ENCODE measurements at regions not wholly inside any gene's neighbourhood (a gene's known extent, or its start where the extent isn't known, plus 50 kb on each side); places are given as distances from the start of the nearest gene placed in this dataset.
"Not testable (repeated sequence)": the region's sequence is repeated elsewhere in the genome, so short reads cannot be mapped to it uniquely, and the experiment has no call there.

- Histone ChIP-seq H3K36me3 (ENCODE audit: control insufficient read depth, insufficient read depth, low read length) (no peaks in the 10 kb centered on the region), H3K27me3 (ENCODE audit: control insufficient read depth, insufficient read depth, low read length) (no peaks in the 10 kb centered on the region), H3K4me3 (ENCODE audit: low read depth, low read length) (no peak overlapping the region)
- CTCF ChIA-PET = no interaction called here
- DNase-seq (ENCODE audit: low read depth) = no peak
- POLR2A ChIA-PET = no interaction called here
- TF ChIP-seq CTCF (IDR thresholded peaks at IDR 0.05; ENCODE audit: insufficient read depth, low read depth, low read length) = no peak
Measured at GRCh38 chr17:13883659-13884058, 185.6 kb upstream of the COX10 start.

DNA sequence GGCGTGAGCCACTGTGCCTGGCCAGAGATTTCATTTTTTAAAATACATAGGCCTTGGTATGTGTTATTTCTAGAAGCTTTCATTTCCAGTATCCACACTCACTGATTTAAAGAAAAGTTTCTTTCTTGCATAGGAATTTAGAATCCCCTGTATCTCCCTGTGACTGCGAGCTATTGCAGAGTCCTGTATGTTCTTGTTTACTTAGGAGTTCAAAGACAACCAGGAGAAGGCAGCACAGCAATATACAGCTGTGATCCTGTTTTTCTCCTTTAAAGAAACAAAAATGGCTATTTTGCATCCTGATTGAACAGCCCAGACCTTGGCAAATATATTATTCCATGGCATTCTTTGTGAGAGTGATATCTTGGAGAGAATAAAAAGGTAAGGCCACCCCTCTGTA is 185.0 kb upstream of the COX10 start:
- no peaks in the 10 kb centered on the region for H3K27me3 ChIP-seq (ENCODE audit: control insufficient read depth, insufficient read depth, low read length)
- no peak overlapping the region for H3K4me3 ChIP-seq (ENCODE audit: low read depth, low read length)
- TF ChIP-seq CTCF (IDR thresholded peaks at IDR 0.05; ENCODE audit: insufficient read depth, low read depth, low read length) = no peak
- ChIA-PET CTCF (no interaction called here), POLR2A (no interaction called here)
- H3K36me3 ChIP-seq (ENCODE audit: control insufficient read depth, insufficient read depth, low read length) = no peaks in the 10 kb centered on the region
- no peak for DNase-seq (ENCODE audit: low read depth)

GRCh38 chr17:13885550-13885949 is 183.8 kb upstream of the COX10 start:
- no peaks in the 10 kb centered on the region for H3K27me3 ChIP-seq (ENCODE audit: control insufficient read depth, insufficient read depth, low read length)
- DNase-seq (ENCODE audit: low read depth) = no peak
- TF ChIP-seq CTCF (IDR thresholded peaks at IDR 0.05; ENCODE audit: insufficient read depth, low read depth, low read length) = no peak
- H3K36me3 ChIP-seq (ENCODE audit: control insufficient read depth, insufficient read depth, low read length) = no peaks in the 10 kb centered on the region
- ChIA-PET POLR2A (no interaction called here), CTCF (no interaction called here)
- no peak overlapping the region for H3K4me3 ChIP-seq (ENCODE audit: low read depth, low read length)

- ChIA-PET CTCF (no interaction called here), POLR2A (no interaction called here)
- no peak for DNase-seq (ENCODE audit: low read depth)
- H3K27me3 ChIP-seq (ENCODE audit: control insufficient read depth, insufficient read depth, low read length) = no peaks in the 10 kb centered on the region
- no peak for TF ChIP-seq CTCF (IDR thresholded peaks at IDR 0.05; ENCODE audit: insufficient read depth, low read depth, low read length)
- no peak overlapping the region for H3K4me3 ChIP-seq (ENCODE audit: low read depth, low read length)
- no peaks in the 10 kb centered on the region for H3K36me3 ChIP-seq (ENCODE audit: control insufficient read depth, insufficient read depth, low read length)
Measured at GRCh38 chr17:13885953-13886889, 183.1 kb upstream of the COX10 start.

- no peak for DNase-seq (ENCODE audit: low read depth)
- CTCF ChIA-PET = interaction anchor here (0.7 kb wide), 1 partner anchor 269 kb away, joined by 3 read pairs; no protein-coding TSS in a partner anchor
- POLR2A ChIA-PET = interaction anchor here (0.5 kb wide), 1 partner anchor 78 kb away, joined by 3 read pairs; no protein-coding TSS in a partner anchor
- TF ChIP-seq CTCF (IDR thresholded peaks at IDR 0.05; ENCODE audit: insufficient read depth, low read depth, low read length) = no peak
- no peaks in the 10 kb centered on the region for H3K27me3 ChIP-seq (ENCODE audit: control insufficient read depth, insufficient read depth, low read length)
- no peaks in the 10 kb centered on the region for H3K36me3 ChIP-seq (ENCODE audit: control insufficient read depth, insufficient read depth, low read length)
- no peak overlapping the region for H3K4me3 ChIP-seq (ENCODE audit: low read depth, low read length)
Measured at GRCh38 chr17:13888056-13888609, 181.2 kb upstream of the COX10 start.

DNA sequence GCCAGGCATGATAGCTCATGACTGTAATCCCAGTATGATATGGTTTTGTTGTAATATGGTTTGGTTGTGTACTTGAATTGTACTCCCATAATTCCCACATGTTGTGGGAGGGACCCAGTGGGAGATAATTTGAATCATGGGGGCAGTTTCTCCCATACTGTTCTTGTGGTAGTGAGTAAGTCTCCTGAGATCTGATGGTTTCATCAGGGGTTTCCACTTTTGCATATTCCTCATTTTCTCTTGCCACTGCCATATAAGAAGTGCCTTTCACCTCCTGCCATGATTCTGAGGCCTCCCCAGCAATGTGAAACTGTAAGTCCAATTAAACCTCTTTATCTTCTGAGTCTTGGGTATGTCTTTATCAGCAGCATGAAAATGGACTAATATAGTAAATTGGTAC is 160.3 kb upstream of the COX10 start:
- CTCF ChIA-PET = not testable (repeated sequence)

More for the DNA sequence above, 160.3 kb upstream of the COX10 start:
- H3K4me3 ChIP-seq (ENCODE audit: low read depth, low read length); H3K36me3 ChIP-seq (ENCODE audit: control insufficient read depth, insufficient read depth, low read length); H3K27me3 ChIP-seq (ENCODE audit: control insufficient read depth, insufficient read depth, low read length); POLR2A ChIA-PET; DNase-seq (ENCODE audit: low read depth): not testable (repeated sequence)

Measured in BJ (cell line).